GOT3 (cell line): ENCODE measurements at regions not wholly inside any gene's neighbourhood (a gene's known extent, or its start where the extent isn't known, plus 50 kb on each side); places are given as distances from the start of the nearest gene placed in this dataset.

ENCODE experiments used
- DNase-seq: peaks from one replicate; lab custom pipeline; 2025; ENCODE audit warnings: mixed read lengths; lab: John Stamatoyannopoulos, UW

DNA sequence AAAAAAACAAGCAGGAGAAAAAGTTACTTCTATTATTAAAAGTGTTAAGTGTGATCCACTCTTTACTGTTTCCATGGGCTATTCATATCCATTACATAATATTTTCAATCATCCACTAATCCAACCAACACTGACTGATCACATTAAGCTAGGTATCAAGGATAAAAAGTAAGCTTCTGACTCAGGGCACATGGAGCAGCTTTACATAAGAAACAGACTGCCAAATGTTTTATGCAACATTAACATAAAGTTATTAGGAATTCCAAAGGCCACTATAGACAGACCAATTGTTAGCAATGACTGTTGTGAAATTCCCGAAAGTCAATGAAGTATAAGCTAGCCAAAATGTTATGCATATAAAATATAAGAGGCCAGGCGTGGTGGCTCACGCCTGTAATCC, 277.6 kb downstream of the ZEB2 start:
- DNase-seq: no peak

- DNase-seq: no peak
These were observed 278.1 kb downstream of the ZEB2 start for GRCh38 chr2:144241801-144242200.

DNA sequence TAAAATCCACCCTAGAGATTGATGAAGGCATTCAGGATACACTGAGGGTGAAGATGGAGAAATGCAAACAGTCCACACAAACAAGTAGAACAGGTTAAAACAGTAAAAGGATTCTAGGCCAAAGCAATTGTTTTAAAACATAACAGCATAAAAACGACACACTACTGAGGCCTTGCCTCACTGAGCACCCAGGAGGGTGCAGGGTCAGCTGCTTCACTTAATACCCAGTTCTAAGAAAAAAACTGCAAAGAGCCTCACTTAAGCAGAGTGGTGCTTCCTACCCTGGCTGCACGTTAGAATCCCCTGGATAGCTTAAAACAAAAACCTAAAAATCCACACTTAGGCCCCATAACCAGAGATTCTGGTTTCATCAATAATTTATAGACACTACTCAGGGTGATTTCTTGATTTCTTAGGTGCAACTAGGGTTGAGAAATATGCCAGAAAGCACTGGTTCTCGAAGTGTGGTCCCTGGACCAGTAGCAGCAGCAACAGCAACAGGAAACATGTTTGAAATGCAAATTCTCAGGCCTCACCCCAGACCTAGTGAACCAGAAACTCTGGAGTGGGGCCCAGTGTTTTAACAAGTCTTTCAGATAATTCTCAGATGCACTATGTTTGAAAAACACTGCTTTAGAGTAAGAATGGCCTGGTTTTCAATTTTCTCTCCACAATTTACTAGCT, 279.1 kb downstream of the ZEB2 start:
- DNase-seq: no peak

GRCh38 chr2:144239726-144240125, 280.2 kb downstream of the ZEB2 start:
- DNase-seq: no peak

DNA sequence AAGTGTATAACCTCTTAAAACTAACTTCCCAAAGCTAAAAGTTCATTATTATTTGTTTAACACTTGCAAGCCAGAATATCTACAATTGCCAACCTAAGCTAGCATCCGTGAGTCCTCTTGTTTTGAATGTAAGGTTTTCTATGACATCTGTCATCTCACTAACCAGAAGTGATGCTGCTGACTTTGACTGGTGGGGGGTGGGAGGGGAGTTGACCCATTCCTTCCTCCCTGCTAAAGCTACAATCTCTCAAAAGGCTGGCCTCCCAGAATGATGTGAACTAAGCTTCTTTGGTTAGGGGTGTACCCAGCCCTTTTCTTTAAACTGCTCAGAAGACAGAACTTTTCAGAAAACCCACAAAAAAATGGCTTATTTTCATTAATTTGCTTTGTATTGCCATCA, 280.6 kb downstream of the ZEB2 start:
- DNase-seq: no peak

GRCh38 chr2:144237830-144238627, 281.9 kb downstream of the ZEB2 start:
- no peak for DNase-seq

- no peak for DNase-seq
These were observed 282.8 kb downstream of the ZEB2 start for GRCh38 chr2:144237108-144237507.

GRCh38 chr2:144235050-144235449, 284.9 kb downstream of the ZEB2 start:
- no peak for DNase-seq

DNA sequence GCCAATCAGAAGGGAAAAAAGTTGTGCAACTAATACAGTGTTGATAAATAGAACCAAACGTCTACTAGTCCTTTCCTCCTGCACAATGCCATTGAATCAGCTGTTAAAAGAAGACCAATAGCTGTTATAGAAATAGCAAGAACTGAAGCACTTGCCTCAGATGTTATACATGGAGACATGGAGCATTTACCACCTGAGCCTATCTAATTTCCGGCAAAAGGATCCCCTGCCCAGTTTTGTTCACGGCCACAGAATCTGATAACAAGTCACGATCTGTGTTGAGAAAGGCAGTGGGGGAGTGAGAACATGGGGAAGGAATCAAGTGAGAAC, 285.4 kb downstream of the ZEB2 start:
- no peak for DNase-seq

GRCh38 chr2:144233733-144234541, 286.0 kb downstream of the ZEB2 start:
- DNase-seq: no peak

GRCh38 chr2:144233317-144233716, 286.6 kb downstream of the ZEB2 start:
- no peak for DNase-seq

DNA sequence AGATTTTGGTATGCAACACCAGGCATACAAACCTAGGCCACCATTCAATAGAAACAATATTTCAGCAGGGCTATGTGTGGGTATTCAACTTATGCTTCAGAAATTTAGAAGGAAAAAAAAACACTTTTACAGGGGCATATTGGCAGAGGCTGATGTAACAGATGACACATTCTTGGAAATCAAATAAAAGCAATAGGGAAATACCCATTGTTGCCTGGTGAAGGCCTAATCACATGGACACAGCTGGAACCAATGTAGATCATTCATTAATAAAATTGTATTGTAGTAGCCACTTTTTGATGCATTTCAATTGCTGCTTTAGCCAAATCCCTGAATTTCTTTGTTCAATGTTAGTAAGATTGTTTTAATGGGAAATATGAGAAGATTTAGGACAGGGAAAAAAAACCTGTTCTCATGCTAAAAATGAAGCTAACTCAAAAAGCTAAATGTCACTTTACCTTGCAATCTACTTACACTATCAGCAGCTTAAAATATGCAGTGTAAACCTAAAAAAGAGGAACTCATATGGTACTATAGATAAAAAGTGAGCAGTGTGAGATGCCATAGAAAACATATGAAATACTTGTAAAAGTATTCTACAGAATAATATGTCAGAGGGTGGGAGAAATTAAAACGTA, 289.4 kb downstream of the ZEB2 start:
- no peak for DNase-seq

DNA sequence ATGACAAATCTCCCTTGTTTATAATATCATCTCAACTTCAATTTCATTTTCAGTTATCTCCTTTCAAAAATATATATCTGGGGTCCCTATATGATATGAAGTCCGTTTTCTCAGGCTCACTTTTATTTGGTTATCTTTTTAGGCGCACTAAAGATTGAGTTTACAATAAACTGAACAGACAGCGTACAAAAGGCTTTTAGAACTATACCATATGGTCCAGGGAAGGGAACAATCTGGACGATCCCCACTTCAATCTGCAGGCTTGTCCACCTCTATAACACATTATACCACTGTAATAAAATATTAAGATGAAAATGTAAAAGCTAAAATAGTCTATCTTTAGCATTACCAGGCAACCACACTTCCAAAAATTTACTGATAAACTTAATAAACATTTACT, 289.9 kb downstream of the ZEB2 start:
- DNase-seq: no peak

GRCh38 chr2:144229296-144229695, 290.6 kb downstream of the ZEB2 start:
- DNase-seq: no peak

GRCh38 chr2:144227427-144228105, 292.4 kb downstream of the ZEB2 start:
- DNase-seq: no peak

GRCh38 chr2:144225076-144225475, 294.8 kb downstream of the ZEB2 start:
- DNase-seq: no peak

- DNase-seq: no peak
These were observed 295.4 kb downstream of the ZEB2 start for GRCh38 chr2:144224472-144224871.

- no peak for DNase-seq
These were observed 299.9 kb downstream of the ZEB2 start for GRCh38 chr2:144219979-144220378.

DNA sequence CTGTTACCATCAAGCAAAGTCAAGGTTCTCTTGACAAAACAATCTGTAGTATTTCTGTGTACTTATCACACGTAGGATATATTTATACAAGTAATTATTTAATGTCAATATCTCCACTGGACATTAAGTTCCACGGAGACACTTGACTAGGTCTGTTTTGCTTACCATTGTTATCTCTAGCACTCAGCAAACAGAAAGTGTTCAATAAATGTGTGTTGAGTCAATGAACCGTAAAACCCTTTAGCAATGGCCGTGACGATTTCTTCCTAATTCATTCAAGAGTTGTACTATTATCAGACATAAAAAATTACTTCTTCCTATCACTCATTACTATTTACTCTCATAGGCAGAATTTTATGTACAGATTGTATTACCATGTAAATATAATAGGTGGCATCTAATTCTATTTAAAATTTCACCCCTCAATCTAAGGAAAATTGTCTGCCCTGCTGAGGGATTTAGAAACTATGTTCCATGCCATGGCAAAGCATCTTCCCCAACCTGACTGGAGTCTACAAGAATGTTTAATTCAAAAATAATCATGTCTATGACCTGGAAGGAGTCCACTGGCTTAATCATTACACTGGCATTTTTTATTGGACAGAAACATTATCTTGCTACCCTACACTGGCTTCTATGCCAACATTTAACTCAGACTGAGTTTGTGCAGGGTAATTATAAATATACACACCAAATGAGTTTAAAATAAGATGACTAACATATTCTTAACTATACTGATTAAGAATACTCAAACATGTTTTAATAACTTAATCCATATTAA, 301.9 kb downstream of the ZEB2 start:
- no peak for DNase-seq

GRCh38 chr2:144215701-144216675, 303.9 kb downstream of the ZEB2 start:
- DNase-seq: no peak
